GM12878 (cell line): ENCODE measurements at regions not wholly inside any gene's neighbourhood (a gene's known extent, or its start where the extent isn't known, plus 50 kb on each side); places are given as distances from the start of the nearest gene placed in this dataset.

Experiments
- ATF3 ChIP-seq: IDR thresholded peaks from 2 replicates; pipeline ENCODE4 v1.6.1; 2011; ENCODE audit warnings: low read depth, mild to moderate bottlenecking, low read length, moderate library complexity, borderline replicate concordance; ENCODE audit errors: extremely low read depth
- BRCA1 ChIP-seq: IDR thresholded peaks from 2 replicates; pipeline ENCODE4 v1.6.1; 2011; ENCODE audit warnings: low read depth, low read length, improper control_type of control experiment
- HDGF ChIP-seq: fragments of 450-650 bp; IDR thresholded peaks from 2 replicates; pipeline ENCODE4 v1.6.1; 2016; ENCODE audit warnings: antibody characterized with exemption
- KLF5 ChIP-seq: fragments of 450-650 bp; IDR thresholded peaks from 2 replicates; pipeline ENCODE4 v1.6.1; 2014; ENCODE audit warnings: mild to moderate bottlenecking; ENCODE audit not compliant: partially characterized antibody

GRCh38 chr5:18008940-18009339 lies 374.7 kb downstream of the TAF11L14 start:
- TF ChIP-seq HDGF = no peak
- no peak for TF ChIP-seq BRCA1
- TF ChIP-seq ATF3 = no peak
- TF ChIP-seq KLF5 = no peak
